Spleen (tissue), 11 donors: ENCODE measurements at regions not wholly inside any gene's neighbourhood (a gene's known extent, or its start where the extent isn't known, plus 50 kb on each side); places are given as distances from the start of the nearest gene placed in this dataset.

Source experiments
- DNase-seq: peaks from one replicate; pipeline ENCODE4 v3.0.0-alpha.2; 2020
- H3K27ac ChIP-seq, 8 donors: fragments of 200-600 bp; sonication (generic) in 7 of 8; 1 replicate in 4 of 8; 2 replicates in 4 of 8; pipeline versions ENCODE4 v1.5.0 to v1.8.0; 2016 to 2021; ENCODE audit warnings: inconsistent platforms in 4 of 8, mild to moderate bottlenecking in 4 of 8, moderate library complexity in 1 of 8
- H3K27me3 ChIP-seq, 7 donors: fragments of 200-600 bp; sonication (generic) in 6 of 7; replicated peaks in 1 of 7; 1 replicate in 4 of 7; 2 replicates in 3 of 7; pipeline versions ENCODE4 v1.5.0 to v1.8.0; 2016 to 2021; ENCODE audit warnings: inconsistent platforms in 3 of 7, mild to moderate bottlenecking in 1 of 7
- H3K36me3 ChIP-seq, 6 donors: fragments of 200-600 bp; sonication (generic) in 5 of 6; 1 replicate in 4 of 6; 2 replicates in 2 of 6; pipeline versions ENCODE4 v1.5.0 to v1.8.0; 2016 to 2021; ENCODE audit warnings: inconsistent platforms in 2 of 6
- H3K4me1 ChIP-seq, 6 donors: fragments of 200-600 bp; sonication (generic) in 5 of 6; 1 replicate in 3 of 6; 2 replicates in 3 of 6; pipeline versions ENCODE4 v1.5.0 to v1.8.0; 2016 to 2021; ENCODE audit warnings: inconsistent platforms in 3 of 6
- H3K4me3 ChIP-seq, 8 donors: fragments of 200-600 bp; sonication (generic) in 7 of 8; 1 replicate in 4 of 8; 2 replicates in 4 of 8; pipeline versions ENCODE4 v1.5.0 to v1.8.0; 2016 to 2021; ENCODE audit warnings: inconsistent platforms in 4 of 8, mild to moderate bottlenecking in 4 of 8, moderate library complexity in 2 of 8
- H3K9me3 ChIP-seq, 8 donors: fragments of 200-600 bp; sonication (generic) in 7 of 8; 1 replicate in 4 of 8; 2 replicates in 4 of 8; pipeline versions ENCODE4 v1.5.0 to v1.8.0; 2016 to 2021; ENCODE audit warnings: inconsistent platforms in 4 of 8
- CTCF ChIP-seq, 11 experiments: fragments of 200-600 bp in 7 of 11; fragments of 450-650 bp in 4 of 11; sonication (generic) in 4 of 11; IDR thresholded peaks in 8 of 11; conservative IDR thresholded peaks in 3 of 11; 1 replicate in 7 of 11; 2 replicates in 4 of 11; pipeline versions ENCODE4 v1.4.0 to v1.8.0; 2016 to 2021; ENCODE audit warnings: antibody characterized with exemption in 11 of 11, inconsistent platforms in 4 of 11, mild to moderate bottlenecking in 1 of 11
- POLR2A ChIP-seq, 3 donors: fragments of 450-650 bp; IDR thresholded peaks; one replicate each; pipeline ENCODE4 v1.5.1; 2017; ENCODE audit warnings: antibody characterized with exemption in 3 of 3, mild to moderate bottlenecking in 1 of 3
- POLR2AphosphoS5 ChIP-seq, 3 donors: sonication (generic); formaldehyde crosslinking; IDR thresholded peaks; one replicate each; pipeline ENCODE4 v1.5.1; 2017; ENCODE audit warnings: antibody characterized with exemption in 3 of 3
- WGBS, 5 donors: extraction: QIAGEN DNeasy Blood & Tissue Kit in 3 of 5; methylation state at CpG; one replicate each; pipeline versions ENCODE4 v1.1.5 to v1.1.7; 2013 to 2018; 5-methylcytosine and 5-hydroxymethylcytosine counted together
- intact Hi-C: fragments of 100-400 bp; cut with DNase I; formaldehyde crosslinking; loops from one replicate; pipeline ENCODE4 v1.15.0; 2023; ENCODE audit warnings: low total_unique reads
- donor health status: healthy with polysubstance abuse.
- donor health status: DM: no; HTN: no; CAD: no; lungs with moderate emphysema.
- donor health status: DM: no; HTN: no; CAD: no.
- donor health status: Bipolar disorder and iron deficiency.
- donor health status: healthy.
- donor health status: DM: no; HTN: no; CAD: no.
- donor health status: DM: yes; HTN: yes; CAD: no.

- Histone ChIP-seq H3K4me3 (no peak overlapping the region), H3K9me3 (no peaks in the 10 kb centered on the region)
Measured at GRCh38 chr9:12629067-12629466, 64.1 kb upstream of the TYRP1 start.

GRCh38 chr9:12631866-12632265, 61.3 kb upstream of the TYRP1 start:
- no peak overlapping the region for H3K27ac ChIP-seq
- H3K9me3 ChIP-seq = no peaks in the 10 kb centered on the region
- no peaks in the 10 kb centered on the region for H3K36me3 ChIP-seq
- no peak overlapping the region for H3K4me3 ChIP-seq
- no peaks in the 10 kb centered on the region for H3K27me3 ChIP-seq
- TF ChIP-seq POLR2AphosphoS5 (IDR thresholded peaks at IDR 0.05) (no peak), CTCF (IDR thresholded peaks at IDR 0.05 in 8 of 11, conservative IDR thresholded peaks at IDR 0.05 in 3 of 11) (no peak), POLR2A (IDR thresholded peaks at IDR 0.05) (no peak)
- DNase-seq = no peak
- intact Hi-C loops = no loop called here
- 83 to 90% (median 86%) methylated on average over 5 of the region's 5 CpGs for WGBS, 5 donors
- no peaks in the 10 kb centered on the region for H3K4me1 ChIP-seq

More at GRCh38 chr9:12629067-12629466, 64.1 kb upstream of the TYRP1 start:
- intact Hi-C loops = no loop called here
- no peak for TF ChIP-seq POLR2A (IDR thresholded peaks at IDR 0.05)
- no peak for TF ChIP-seq POLR2AphosphoS5 (IDR thresholded peaks at IDR 0.05)
- TF ChIP-seq CTCF (IDR thresholded peaks at IDR 0.05 in 8 of 11, conservative IDR thresholded peaks at IDR 0.05 in 3 of 11) = no peak
- WGBS, 5 donors = 78 to 89% (median 82%) methylated on average over 2 of the region's 2 CpGs
- Histone ChIP-seq H3K27me3 (no peaks in the 10 kb centered on the region), H3K27ac (no peak overlapping the region), H3K36me3 (no peaks in the 10 kb centered on the region), H3K4me1 (no peaks in the 10 kb centered on the region)
- DNase-seq = no peak

- H3K9me3 ChIP-seq = no peaks in the 10 kb centered on the region
- H3K27ac ChIP-seq = no peak overlapping the region
- no peaks in the 10 kb centered on the region for H3K4me1 ChIP-seq
- DNase-seq = no peak
- no peaks in the 10 kb centered on the region for H3K27me3 ChIP-seq
- intact Hi-C loops = no loop called here
- WGBS, 5 donors = 77 to 83% (median 79%) methylated on average over 9 of the region's 9 CpGs
- H3K4me3 ChIP-seq = no peak overlapping the region
- H3K36me3 ChIP-seq = no peaks in the 10 kb centered on the region
- TF ChIP-seq POLR2A (IDR thresholded peaks at IDR 0.05) (no peak), POLR2AphosphoS5 (IDR thresholded peaks at IDR 0.05) (no peak), CTCF (IDR thresholded peaks at IDR 0.05 in 8 of 11, conservative IDR thresholded peaks at IDR 0.05 in 3 of 11) (no peak)
Measured at GRCh38 chr9:12633016-12633765, 60.0 kb upstream of the TYRP1 start.

GRCh38 chr9:12640016-12640587, 53.1 kb upstream of the TYRP1 start:
- Histone ChIP-seq H3K27me3 (no peaks in the 10 kb centered on the region), H3K9me3 (no peaks in the 10 kb centered on the region), H3K4me1 (no peaks in the 10 kb centered on the region), H3K36me3 (no peaks in the 10 kb centered on the region), H3K27ac (no peak overlapping the region), H3K4me3 (no peak overlapping the region)
- no peak for DNase-seq
- intact Hi-C loops = no loop called here
- WGBS, 5 donors = 41 to 50% (median 47%) methylated on average over 3 of the region's 3 CpGs
- TF ChIP-seq POLR2AphosphoS5 (IDR thresholded peaks at IDR 0.05) (no peak), CTCF (IDR thresholded peaks at IDR 0.05 in 8 of 11, conservative IDR thresholded peaks at IDR 0.05 in 3 of 11) (peak in 2 of 11 experiments; percentile 9 to 33)
